GM18499 (cell line): ENCODE measurements at regions not wholly inside any gene's neighbourhood (a gene's known extent, or its start where the extent isn't known, plus 50 kb on each side); places are given as distances from the start of the nearest gene placed in this dataset.

ENCODE experiments used
- ATAC-seq: cut with Tn5 transposase; IDR thresholded peaks from one replicate; pipeline ENCODE4 v1.9.1; 2021; ENCODE audit warnings: moderate number of reproducible peaks; ENCODE audit not compliant: insufficient read depth, unreplicated experiment

GRCh38 chr1:170863621-170864020, 71.7 kb upstream of the MROH9 start:
- no peak for ATAC-seq

GRCh38 chr1:170864238-170864637, 71.1 kb upstream of the MROH9 start:
- no peak for ATAC-seq

- no peak for ATAC-seq
These were observed 70.3 kb upstream of the MROH9 start for GRCh38 chr1:170864876-170865538.

GRCh38 chr1:170866646-170867045, 68.7 kb upstream of the MROH9 start:
- no peak for ATAC-seq

- ATAC-seq, result no peak
These were observed 63.5 kb upstream of the MROH9 start for GRCh38 chr1:170871868-170872267.

GRCh38 chr1:170872663-170873062, 62.7 kb upstream of the MROH9 start:
- ATAC-seq, result peak; percentile 73

- no peak for ATAC-seq
These were observed 60.7 kb upstream of the MROH9 start for GRCh38 chr1:170874671-170875070.

- no peak for ATAC-seq
These were observed 53.8 kb upstream of the MROH9 start for GRCh38 chr1:170881268-170882265.
